Fibroblast of villous mesenchyme (primary cell): ENCODE measurements at regions not wholly inside any gene's neighbourhood (a gene's known extent, or its start where the extent isn't known, plus 50 kb on each side); places are given as distances from the start of the nearest gene placed in this dataset.

Experiments
- DNase-seq: peaks from one replicate; pipeline ENCODE4 v3.0.0-alpha.2; 2010; ENCODE audit warnings: low read depth
- H3K4me3 ChIP-seq: 2 replicates; pipeline ENCODE4 v1.5.1; 2011; ENCODE audit warnings: low read depth, mild to moderate bottlenecking, low read length
- TF ChIP-seq, protein P1 (sequence below): IDR thresholded peaks from 2 replicates; pipeline ENCODE4 v1.5.1; 2012; ENCODE audit warnings: low read depth, mild to moderate bottlenecking, low read length; ENCODE audit not compliant: insufficient read depth

DNA sequence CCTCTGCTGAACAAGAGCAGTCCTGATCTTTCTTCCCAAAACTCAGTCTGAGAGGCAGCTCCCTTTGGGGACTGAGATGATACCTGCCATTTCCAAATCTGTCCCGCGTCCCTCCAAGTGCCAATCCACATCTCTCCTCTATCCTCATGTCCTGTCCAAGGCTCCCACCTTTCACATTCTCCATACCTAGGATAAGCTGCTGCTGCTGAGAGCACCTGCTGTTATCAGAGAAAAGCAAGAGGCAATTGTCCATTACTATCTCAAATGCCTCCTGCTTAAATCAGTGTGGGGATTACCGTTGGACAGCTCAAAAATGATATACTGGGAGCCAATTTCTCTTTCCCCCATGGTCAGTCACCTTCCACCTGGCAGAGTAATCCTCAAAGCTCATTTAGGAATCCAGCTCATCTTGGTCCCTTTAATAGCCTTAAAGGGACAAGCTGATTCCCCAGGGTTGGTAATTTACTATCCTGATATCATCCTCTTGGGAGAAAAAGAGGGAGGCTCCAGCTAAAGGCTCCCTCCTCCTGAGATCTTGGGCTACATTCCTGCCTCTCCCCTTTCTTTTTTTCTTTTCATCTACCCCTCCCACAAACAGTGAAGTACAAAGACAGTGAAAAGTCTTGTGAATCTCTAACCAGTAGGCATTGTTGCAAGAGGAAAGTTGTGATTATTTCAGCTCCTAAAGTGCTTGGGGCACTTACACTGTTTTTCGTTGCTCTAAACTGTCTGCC is 278.1 kb upstream of the CAMK1G start:
- DNase-seq, result no peak
- TF ChIP-seq, protein P1, sequence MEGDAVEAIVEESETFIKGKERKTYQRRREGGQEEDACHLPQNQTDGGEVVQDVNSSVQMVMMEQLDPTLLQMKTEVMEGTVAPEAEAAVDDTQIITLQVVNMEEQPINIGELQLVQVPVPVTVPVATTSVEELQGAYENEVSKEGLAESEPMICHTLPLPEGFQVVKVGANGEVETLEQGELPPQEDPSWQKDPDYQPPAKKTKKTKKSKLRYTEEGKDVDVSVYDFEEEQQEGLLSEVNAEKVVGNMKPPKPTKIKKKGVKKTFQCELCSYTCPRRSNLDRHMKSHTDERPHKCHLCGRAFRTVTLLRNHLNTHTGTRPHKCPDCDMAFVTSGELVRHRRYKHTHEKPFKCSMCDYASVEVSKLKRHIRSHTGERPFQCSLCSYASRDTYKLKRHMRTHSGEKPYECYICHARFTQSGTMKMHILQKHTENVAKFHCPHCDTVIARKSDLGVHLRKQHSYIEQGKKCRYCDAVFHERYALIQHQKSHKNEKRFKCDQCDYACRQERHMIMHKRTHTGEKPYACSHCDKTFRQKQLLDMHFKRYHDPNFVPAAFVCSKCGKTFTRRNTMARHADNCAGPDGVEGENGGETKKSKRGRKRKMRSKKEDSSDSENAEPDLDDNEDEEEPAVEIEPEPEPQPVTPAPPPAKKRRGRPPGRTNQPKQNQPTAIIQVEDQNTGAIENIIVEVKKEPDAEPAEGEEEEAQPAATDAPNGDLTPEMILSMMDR, result no peak
- H3K4me3 ChIP-seq, result no peak overlapping the region

DNA sequence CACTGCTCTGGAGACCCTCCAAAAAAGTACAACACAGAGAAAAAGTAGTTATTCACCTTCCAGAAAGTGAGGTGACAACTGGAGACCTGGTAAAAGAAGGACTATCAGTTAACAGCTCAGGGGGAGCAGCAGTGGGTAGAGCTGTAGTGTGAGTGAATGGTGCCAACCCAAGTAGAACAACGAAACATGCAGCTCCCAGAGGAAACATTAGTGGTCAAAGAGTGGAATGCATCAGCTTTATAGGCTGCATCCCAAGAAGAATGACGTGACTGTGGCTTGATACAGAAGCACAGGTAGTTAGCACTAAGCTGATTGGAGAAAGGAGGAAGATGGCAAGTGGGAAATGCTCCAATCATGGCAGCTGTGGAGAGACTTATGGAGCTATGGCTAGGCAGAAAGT is 275.7 kb upstream of the CAMK1G start:
- TF ChIP-seq, protein P1, result no peak
- H3K4me3 ChIP-seq, result no peak overlapping the region
- no peak for DNase-seq

DNA sequence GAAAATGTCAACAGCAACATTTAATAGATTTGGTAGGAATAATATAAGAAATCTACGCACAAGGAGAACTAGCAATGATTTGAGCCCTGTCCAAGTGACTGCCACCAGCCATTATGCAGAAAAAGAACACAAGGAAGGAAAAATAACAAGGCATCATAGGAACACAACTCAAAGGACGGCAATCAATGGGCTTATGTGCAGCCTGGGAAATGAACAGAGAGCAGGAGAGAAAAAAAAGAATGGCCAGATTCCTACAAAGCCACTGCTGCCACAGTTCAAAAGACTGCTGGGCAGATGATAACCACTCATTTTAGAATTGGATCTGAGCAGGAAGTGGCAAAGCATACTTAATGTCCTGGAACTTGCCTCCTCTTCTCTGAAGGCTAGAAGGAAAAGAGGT is 274.3 kb upstream of the CAMK1G start:
- no peak for DNase-seq
- TF ChIP-seq, protein P1, result no peak

DNA sequence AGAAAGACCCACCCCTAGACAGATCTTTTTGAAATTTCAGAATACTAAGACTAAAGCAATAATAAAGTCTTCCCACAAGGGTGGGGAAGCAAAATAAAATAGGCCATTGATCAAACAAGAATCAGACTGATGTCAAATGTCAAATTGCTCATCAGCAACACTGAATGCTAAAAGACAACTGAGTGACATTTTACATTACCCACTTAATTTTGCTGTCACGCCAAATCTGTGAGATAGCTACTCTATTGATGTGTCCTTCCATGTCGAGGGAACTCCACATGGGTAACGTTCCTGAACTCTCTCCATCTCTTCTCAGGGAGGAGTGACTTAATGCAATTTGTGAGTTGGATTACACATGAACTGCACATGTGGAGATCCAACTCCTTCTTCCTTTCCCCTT is 271.7 kb upstream of the CAMK1G start:
- DNase-seq, result no peak
- TF ChIP-seq, protein P1, result no peak
- no peak overlapping the region for H3K4me3 ChIP-seq

More for the DNA sequence above, 274.3 kb upstream of the CAMK1G start:
- no peak overlapping the region for H3K4me3 ChIP-seq

DNA sequence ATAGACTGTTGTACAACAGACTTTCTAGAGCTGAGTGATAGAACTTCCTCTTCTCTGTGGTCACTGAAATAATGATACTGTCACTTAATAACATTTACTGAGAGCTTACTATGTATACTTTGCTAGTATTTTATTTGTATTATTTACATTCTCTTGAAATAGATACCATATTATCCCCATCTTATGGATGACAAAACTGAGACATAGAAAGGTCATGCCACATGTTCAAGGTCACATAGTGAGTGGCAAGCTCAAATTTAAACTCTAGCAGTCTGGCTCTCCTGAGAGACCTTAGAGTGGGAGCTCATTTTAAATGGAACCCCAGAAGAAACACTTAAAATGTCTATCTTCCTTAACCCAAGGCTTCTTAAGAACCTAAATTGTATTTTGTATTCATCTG is 266.6 kb upstream of the CAMK1G start:
- no peak for DNase-seq
- no peak overlapping the region for H3K4me3 ChIP-seq
- TF ChIP-seq, protein P1, result no peak

DNA sequence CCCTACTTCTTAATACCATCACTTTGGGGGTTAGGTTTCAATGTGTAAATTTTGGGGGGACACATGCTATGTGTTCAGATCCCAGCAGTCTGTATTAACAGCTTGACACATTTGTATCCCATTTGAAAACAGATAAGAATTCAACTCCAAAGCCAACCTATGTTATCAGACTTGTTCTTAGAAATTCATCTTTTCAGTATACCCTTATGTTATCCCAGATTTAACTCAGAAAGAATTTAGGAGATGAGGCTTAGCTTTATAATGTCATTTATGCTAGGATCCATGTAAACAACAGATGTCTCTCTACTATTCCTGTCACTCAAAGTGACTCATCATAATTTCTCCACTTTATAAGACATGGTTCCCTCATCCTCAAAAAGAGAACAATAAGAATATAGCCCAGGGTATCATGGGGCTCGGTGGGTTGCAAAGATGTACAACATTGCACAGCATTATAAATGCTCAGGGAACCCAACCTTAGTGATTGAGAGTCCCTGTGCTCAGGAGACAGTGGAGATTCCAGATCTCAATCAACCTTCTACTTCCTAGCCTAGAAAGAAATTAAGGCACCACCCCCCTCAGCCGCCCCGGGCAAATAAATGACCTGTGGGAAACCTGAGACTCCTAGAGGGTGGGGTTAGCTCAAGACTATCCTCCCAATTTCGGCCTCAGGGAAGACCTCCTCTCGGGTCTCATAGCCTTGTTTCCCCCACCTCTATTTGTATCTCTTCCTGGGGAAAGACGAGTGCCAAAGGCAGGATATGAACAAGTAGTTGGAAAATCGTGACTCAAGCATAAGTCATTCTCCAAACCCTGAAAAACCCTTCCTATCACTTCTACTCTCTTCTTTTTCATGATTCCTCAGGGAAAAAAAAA is 265.1 kb upstream of the CAMK1G start:
- no peak for DNase-seq
- H3K4me3 ChIP-seq, result no peak overlapping the region
- TF ChIP-seq, protein P1, result no peak
